ENCODE measurements at regions not wholly inside any gene's neighbourhood (a gene's known extent, or its start where the extent isn't known, plus 50 kb on each side); places are given as distances from the start of the nearest gene placed in this dataset.

DNA sequence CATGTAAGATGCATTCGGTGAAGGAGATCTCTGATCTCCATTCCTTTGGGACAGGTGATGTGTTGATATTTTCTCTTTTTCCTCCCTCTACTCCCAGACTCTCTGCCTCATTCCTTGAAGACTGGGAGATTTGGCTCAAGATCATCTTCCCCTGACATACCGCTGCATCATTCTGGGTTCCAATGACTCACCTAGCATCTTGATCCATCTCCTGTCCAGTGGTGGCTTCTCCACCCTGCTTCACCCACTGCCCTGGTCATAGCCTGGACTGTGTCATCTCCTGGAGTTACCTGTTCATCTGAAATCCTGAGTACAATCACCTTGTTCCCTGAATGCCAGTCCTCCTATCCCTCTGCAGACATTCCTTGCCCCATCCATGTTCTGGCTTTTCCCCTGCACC is 57.4 kb upstream of the TRAK1 start:
- H3K4ac ChIP-seq (ENCODE audit: low read length): no peak overlapping the region
- no peak overlapping the region for H4K91ac ChIP-seq (ENCODE audit: low read depth, low read length, poor library complexity)
- peaks cover 8% of the 10 kb centered on the region for H3K79me1 ChIP-seq (ENCODE audit: low read depth, low read length)
- no peak overlapping the region for H3K4me3 ChIP-seq (ENCODE audit: low read length in 2 of 2)
- no peak overlapping the region for H3K23ac ChIP-seq (ENCODE audit: low read depth, low read length, poor library complexity)
- no peak overlapping the region for H4K8ac ChIP-seq (ENCODE audit: low read depth, low read length)
- peaks cover 31 to 32% of the 10 kb centered on the region in 2 donors for H3K4me1 ChIP-seq (ENCODE audit: control insufficient read depth in 2 of 2, insufficient read depth in 1 of 2, low read depth in 1 of 2, low read length in 2 of 2)
- H3K27me3 ChIP-seq (ENCODE audit: control insufficient read depth in 3 of 3, insufficient read depth in 3 of 3, low read depth in 1 of 3, low read length in 3 of 3): no peaks in the 10 kb centered on the region
- H2AFZ ChIP-seq (ENCODE audit: low read length): no peak overlapping the region
- WGBS, 2 donors (ENCODE audit: extremely low coverage in 2 of 2, insufficient read length in 2 of 2, insufficient replicate concordance in 1 of 2): no CpG with 5 or more reads among the region's 2 CpGs
- no peak overlapping the region for H2BK120ac ChIP-seq (ENCODE audit: low read depth, low read length)
- H3K9me3 ChIP-seq (replicated peaks in 1 of 2; ENCODE audit: control insufficient read depth in 2 of 2, insufficient read depth in 1 of 2, low read depth in 1 of 2, low read length in 2 of 2): peaks cover under 1 to 2% of the 10 kb centered on the region in 2 donors
- no peak overlapping the region for H2BK15ac ChIP-seq (ENCODE audit: low read length)
- no peak overlapping the region for H3K4me2 ChIP-seq (ENCODE audit: insufficient read depth, low read length, poor library complexity, severe bottlenecking)
- H2BK12ac ChIP-seq (ENCODE audit: low read length): no peak overlapping the region
- H2BK5ac ChIP-seq (ENCODE audit: low read length): no peak overlapping the region
- no peak overlapping the region for H3K14ac ChIP-seq (ENCODE audit: low read length)
- no peak overlapping the region for H3K27ac ChIP-seq (replicated peaks; ENCODE audit: low read length)
- peaks cover 10 to 34% of the 10 kb centered on the region in 2 donors for H3K36me3 ChIP-seq (replicated peaks in 1 of 2; ENCODE audit: control insufficient read depth in 2 of 2, insufficient read depth in 2 of 2, low read length in 2 of 2)
- H2AK5ac ChIP-seq (ENCODE audit: low read depth, low read length): peak overlapping the region; percentile 17
- no peak for DNase-seq (ENCODE audit: low spot score)
- H3K9ac ChIP-seq (ENCODE audit: low read depth, low read length, poor library complexity): no peak overlapping the region
- H3K18ac ChIP-seq (ENCODE audit: low read length): no peak overlapping the region

DNA sequence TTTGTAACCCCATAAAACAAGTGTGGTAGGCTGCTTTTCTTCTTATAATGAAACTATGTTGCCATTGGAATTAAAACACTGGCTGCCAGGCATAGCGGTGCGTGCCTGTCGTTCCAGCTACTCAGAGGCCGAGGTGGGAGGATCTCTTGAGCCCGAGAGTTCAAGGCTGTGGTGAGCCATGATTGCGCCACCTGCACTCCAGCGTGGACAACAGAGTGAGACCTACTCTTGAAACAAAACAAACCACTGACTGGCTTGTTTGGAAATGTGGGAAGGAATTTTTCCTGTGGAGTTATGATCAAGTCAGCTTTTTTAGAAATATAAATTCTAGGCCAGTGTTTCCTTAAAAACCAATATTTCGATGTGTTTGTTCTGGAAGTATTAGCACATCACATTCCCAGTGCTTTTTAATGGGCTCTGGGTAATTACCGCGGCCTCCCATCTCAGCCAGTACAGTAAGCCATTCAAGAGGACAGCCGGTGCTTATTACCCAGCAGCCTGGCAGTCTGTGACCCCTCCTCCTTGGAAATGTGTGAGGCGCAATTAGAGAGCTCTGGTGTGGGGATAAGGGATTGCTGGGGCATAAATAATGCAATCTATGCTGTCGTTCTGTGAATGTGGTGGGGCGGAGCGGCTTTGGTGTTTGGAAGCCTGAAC is 58.3 kb upstream of the TRAK1 start:
- DNase-seq (ENCODE audit: low spot score): peak; percentile 71
- Histone ChIP-seq H4K8ac (ENCODE audit: low read depth, low read length) (no peak overlapping the region), H2AFZ (ENCODE audit: low read length) (no peak overlapping the region), H3K4me1 (ENCODE audit: control insufficient read depth in 2 of 2, insufficient read depth in 1 of 2, low read depth in 1 of 2, low read length in 2 of 2) (peaks cover 31 to 32% of the 10 kb centered on the region in 2 donors), H3K4ac (ENCODE audit: low read length) (no peak overlapping the region), H2BK15ac (ENCODE audit: low read length) (no peak overlapping the region), H3K36me3 (replicated peaks in 1 of 2; ENCODE audit: control insufficient read depth in 2 of 2, insufficient read depth in 2 of 2, low read length in 2 of 2) (peaks cover 10 to 38% of the 10 kb centered on the region in 2 donors), H3K27me3 (ENCODE audit: control insufficient read depth in 3 of 3, insufficient read depth in 3 of 3, low read depth in 1 of 3, low read length in 3 of 3) (no peaks in the 10 kb centered on the region), H3K4me2 (ENCODE audit: insufficient read depth, low read length, poor library complexity, severe bottlenecking) (no peak overlapping the region), H3K14ac (ENCODE audit: low read length) (no peak overlapping the region), H3K18ac (ENCODE audit: low read length) (peak overlapping the region; percentile 53), H2BK5ac (ENCODE audit: low read length) (no peak overlapping the region), H3K23ac (ENCODE audit: low read depth, low read length, poor library complexity) (no peak overlapping the region), H2BK120ac (ENCODE audit: low read depth, low read length) (no peak overlapping the region), H3K27ac (replicated peaks; ENCODE audit: low read length) (peak overlapping the region; percentile 31), H3K4me3 (ENCODE audit: low read length in 2 of 2) (no peak overlapping the region), H4K91ac (ENCODE audit: low read depth, low read length, poor library complexity) (no peak overlapping the region), H2BK12ac (ENCODE audit: low read length) (no peak overlapping the region), H2AK5ac (ENCODE audit: low read depth, low read length) (no peak overlapping the region), H3K79me1 (ENCODE audit: low read depth, low read length) (peaks cover 8% of the 10 kb centered on the region), H3K9me3 (replicated peaks in 1 of 2; ENCODE audit: control insufficient read depth in 2 of 2, insufficient read depth in 1 of 2, low read depth in 1 of 2, low read length in 2 of 2) (peaks cover 4 to 5% of the 10 kb centered on the region in 2 donors), H3K9ac (ENCODE audit: low read depth, low read length, poor library complexity) (no peak overlapping the region)
- WGBS, 2 donors (ENCODE audit: extremely low coverage in 2 of 2, insufficient read length in 2 of 2, insufficient replicate concordance in 1 of 2): no CpG with 5 or more reads among the region's 15 CpGs

DNA sequence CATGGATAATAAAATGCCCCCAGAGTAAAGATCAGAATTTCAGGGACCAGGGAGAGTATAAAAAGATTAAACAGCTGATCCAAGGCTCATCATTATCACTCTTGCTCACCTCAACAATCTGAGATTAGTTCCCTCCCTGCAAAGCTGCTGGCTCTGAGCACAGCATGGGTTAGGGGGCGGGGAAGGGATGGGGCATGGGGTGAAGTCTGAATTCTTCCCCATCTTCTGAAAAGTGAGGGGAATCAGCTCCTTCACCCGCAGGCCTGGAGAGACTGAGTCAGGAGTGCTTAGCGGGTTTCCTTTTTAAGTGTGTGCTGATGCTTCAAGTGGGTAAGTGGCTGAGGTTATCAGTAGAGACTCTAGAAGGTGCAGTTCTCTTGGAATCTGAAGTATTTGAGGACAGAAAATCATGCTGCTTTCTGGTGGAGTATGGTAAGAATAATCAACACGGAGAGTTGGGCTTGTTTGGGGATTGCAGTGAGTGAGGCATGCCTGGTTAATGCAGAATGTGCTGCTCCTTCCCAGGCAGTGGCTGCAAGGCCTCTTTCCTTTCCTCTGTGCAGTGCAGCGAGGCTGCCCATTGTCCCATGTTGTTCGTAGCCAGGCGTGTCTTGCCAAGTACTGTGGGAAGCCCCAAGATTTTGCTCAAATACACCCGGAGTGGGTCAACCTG is 59.2 kb upstream of the TRAK1 start:
- Histone ChIP-seq H2BK120ac (ENCODE audit: low read depth, low read length) (no peak overlapping the region), H3K9me3 (replicated peaks in 1 of 2; ENCODE audit: control insufficient read depth in 2 of 2, insufficient read depth in 1 of 2, low read depth in 1 of 2, low read length in 2 of 2) (peaks cover 4 to 5% of the 10 kb centered on the region in 2 donors), H2BK12ac (ENCODE audit: low read length) (no peak overlapping the region), H3K4me2 (ENCODE audit: insufficient read depth, low read length, poor library complexity, severe bottlenecking) (no peak overlapping the region), H3K18ac (ENCODE audit: low read length) (no peak overlapping the region), H3K4me1 (ENCODE audit: control insufficient read depth in 2 of 2, insufficient read depth in 1 of 2, low read depth in 1 of 2, low read length in 2 of 2) (peaks cover 31 to 32% of the 10 kb centered on the region in 2 donors), H4K91ac (ENCODE audit: low read depth, low read length, poor library complexity) (no peak overlapping the region), H3K27me3 (ENCODE audit: control insufficient read depth in 3 of 3, insufficient read depth in 3 of 3, low read depth in 1 of 3, low read length in 3 of 3) (no peaks in the 10 kb centered on the region), H3K9ac (ENCODE audit: low read depth, low read length, poor library complexity) (no peak overlapping the region), H2AFZ (ENCODE audit: low read length) (no peak overlapping the region), H4K8ac (ENCODE audit: low read depth, low read length) (no peak overlapping the region), H2BK5ac (ENCODE audit: low read length) (no peak overlapping the region), H3K36me3 (replicated peaks in 1 of 2; ENCODE audit: control insufficient read depth in 2 of 2, insufficient read depth in 2 of 2, low read length in 2 of 2) (peaks cover 10 to 33% of the 10 kb centered on the region in 2 donors), H3K14ac (ENCODE audit: low read length) (no peak overlapping the region), H3K23ac (ENCODE audit: low read depth, low read length, poor library complexity) (no peak overlapping the region), H3K4ac (ENCODE audit: low read length) (no peak overlapping the region), H3K4me3 (ENCODE audit: low read length in 2 of 2) (no peak overlapping the region), H2BK15ac (ENCODE audit: low read length) (no peak overlapping the region), H3K27ac (replicated peaks; ENCODE audit: low read length) (peak overlapping the region; percentile 86), H2AK5ac (ENCODE audit: low read depth, low read length) (no peak overlapping the region), H3K79me1 (ENCODE audit: low read depth, low read length) (peaks cover 7% of the 10 kb centered on the region)
- WGBS, 2 donors (ENCODE audit: extremely low coverage in 2 of 2, insufficient read length in 2 of 2, insufficient replicate concordance in 1 of 2): no CpG with 5 or more reads among the region's 8 CpGs
- no peak for DNase-seq (ENCODE audit: low spot score)

DNA sequence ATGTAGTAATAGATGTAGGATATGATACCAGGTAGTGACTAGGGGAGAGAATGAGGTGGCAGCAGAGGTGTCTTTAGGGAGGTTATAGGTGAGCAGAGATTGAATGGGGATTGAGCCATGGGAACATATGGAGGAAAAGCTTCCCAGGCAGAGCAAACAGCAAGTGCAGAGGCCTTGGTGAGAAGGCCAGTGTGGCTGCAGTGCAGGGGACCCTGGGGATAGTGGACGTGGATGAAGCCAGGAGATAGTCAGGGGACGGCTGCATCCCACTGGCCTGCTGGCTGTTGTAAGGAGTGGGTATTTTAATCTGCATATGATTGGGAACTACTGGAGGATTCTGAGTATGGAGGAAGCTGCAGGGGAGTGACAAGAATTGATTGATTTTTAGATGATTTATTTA is 62.7 kb upstream of the TRAK1 start:
- no peak overlapping the region for H3K23ac ChIP-seq (ENCODE audit: low read depth, low read length, poor library complexity)
- H4K8ac ChIP-seq (ENCODE audit: low read depth, low read length): no peak overlapping the region
- no peaks in the 10 kb centered on the region for H3K79me1 ChIP-seq (ENCODE audit: low read depth, low read length)
- H3K4me3 ChIP-seq (ENCODE audit: low read length in 2 of 2): no peak overlapping the region
- peak overlapping the region; percentile 67 for H2BK120ac ChIP-seq (ENCODE audit: low read depth, low read length)
- peak overlapping the region; percentile 97 for H2AK5ac ChIP-seq (ENCODE audit: low read depth, low read length)
- no peak overlapping the region for H4K91ac ChIP-seq (ENCODE audit: low read depth, low read length, poor library complexity)
- no peak overlapping the region for H2BK12ac ChIP-seq (ENCODE audit: low read length)
- no CpG with 5 or more reads among the region's 2 CpGs for WGBS, 2 donors (ENCODE audit: extremely low coverage in 2 of 2, insufficient read length in 2 of 2, insufficient replicate concordance in 1 of 2)
- H3K27ac ChIP-seq (replicated peaks; ENCODE audit: low read length): no peak overlapping the region
- no peak overlapping the region for H3K4ac ChIP-seq (ENCODE audit: low read length)
- H3K4me1 ChIP-seq (ENCODE audit: control insufficient read depth in 2 of 2, insufficient read depth in 1 of 2, low read depth in 1 of 2, low read length in 2 of 2): peaks cover 30 to 46% of the 10 kb centered on the region in 2 donors
- no peak overlapping the region for H2BK15ac ChIP-seq (ENCODE audit: low read length)
- no peak overlapping the region for H2AFZ ChIP-seq (ENCODE audit: low read length)
- H3K36me3 ChIP-seq (replicated peaks in 1 of 2; ENCODE audit: control insufficient read depth in 2 of 2, insufficient read depth in 2 of 2, low read length in 2 of 2): peaks cover 0 to 7% of the 10 kb centered on the region in 2 donors
- no peak overlapping the region for H3K4me2 ChIP-seq (ENCODE audit: insufficient read depth, low read length, poor library complexity, severe bottlenecking)
- no peak overlapping the region for H2BK5ac ChIP-seq (ENCODE audit: low read length)
- H3K9me3 ChIP-seq (replicated peaks in 1 of 2; ENCODE audit: control insufficient read depth in 2 of 2, insufficient read depth in 1 of 2, low read depth in 1 of 2, low read length in 2 of 2): peaks cover 4 to 5% of the 10 kb centered on the region in 2 donors
- peak overlapping the region; percentile 78 for H3K18ac ChIP-seq (ENCODE audit: low read length)
- no peaks in the 10 kb centered on the region for H3K27me3 ChIP-seq (ENCODE audit: control insufficient read depth in 3 of 3, insufficient read depth in 3 of 3, low read depth in 1 of 3, low read length in 3 of 3)
- DNase-seq (ENCODE audit: low spot score): no peak
- H3K9ac ChIP-seq (ENCODE audit: low read depth, low read length, poor library complexity): no peak overlapping the region
- no peak overlapping the region for H3K14ac ChIP-seq (ENCODE audit: low read length)
